NCI-H446 (cell line): ENCODE measurements at regions not wholly inside any gene's neighbourhood (a gene's known extent, or its start where the extent isn't known, plus 50 kb on each side); places are given as distances from the start of the nearest gene placed in this dataset.
"Not testable (repeated sequence)": the region's sequence is repeated elsewhere in the genome, so short reads cannot be mapped to it uniquely, and the experiment has no call there.

Experiments
- DNase-seq, 2 experiments: peaks; one replicate each; lab custom pipeline; 2025; lab: John Stamatoyannopoulos, UW

- no peak for DNase-seq
Measured at GRCh38 chr4:103307453-103308247, 109.5 kb upstream of the CENPE start.

DNA sequence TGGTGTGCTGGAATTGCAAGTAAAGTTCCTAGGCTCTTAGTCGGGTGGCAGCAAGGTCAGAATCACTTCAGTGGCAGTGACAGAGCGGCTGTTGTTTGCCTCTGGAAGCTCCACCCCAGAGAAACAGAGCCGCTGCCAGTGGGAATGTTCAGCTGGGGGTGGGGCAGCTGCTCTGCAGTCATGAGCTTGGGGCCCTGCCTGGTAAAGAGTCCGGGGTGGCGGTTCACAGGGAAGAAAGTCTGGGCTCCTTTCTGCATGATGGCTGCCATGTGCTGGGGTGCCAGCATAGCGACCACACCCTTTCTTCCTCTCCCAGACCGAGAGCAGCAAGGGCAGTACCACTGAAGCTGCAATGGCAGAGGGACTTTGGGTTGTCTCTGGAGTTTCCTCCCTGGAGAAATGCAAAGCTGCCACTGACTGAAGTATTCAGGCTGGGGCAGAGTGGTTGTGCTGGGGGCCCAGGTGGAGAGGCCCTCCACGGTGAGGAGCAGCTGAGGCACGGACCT lies 108.8 kb upstream of the CENPE start:
- DNase-seq: no peak

GRCh38 chr4:103305355-103305754 lies 107.2 kb upstream of the CENPE start:
- no peak for DNase-seq

DNA sequence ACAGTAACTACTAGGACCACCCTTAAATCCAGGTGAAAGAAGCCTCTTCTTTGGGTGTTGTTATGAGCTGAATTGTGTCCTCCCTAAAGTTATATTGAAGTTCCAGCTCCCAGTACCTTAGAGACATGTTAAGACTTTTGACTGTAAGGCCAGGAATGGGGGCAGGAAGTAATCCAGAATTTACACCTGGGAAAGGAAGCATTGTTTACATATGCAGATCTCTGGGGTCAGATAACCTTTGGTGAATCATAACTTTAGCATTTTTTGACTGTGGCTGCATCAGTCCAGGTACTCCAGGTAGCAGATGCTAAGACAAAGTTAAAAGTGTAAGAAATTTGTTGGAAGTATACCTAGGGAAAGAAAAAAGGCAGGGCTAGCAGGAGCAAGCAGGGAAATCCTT lies 104.9 kb upstream of the CENPE start:
- DNase-seq: no peak

DNA sequence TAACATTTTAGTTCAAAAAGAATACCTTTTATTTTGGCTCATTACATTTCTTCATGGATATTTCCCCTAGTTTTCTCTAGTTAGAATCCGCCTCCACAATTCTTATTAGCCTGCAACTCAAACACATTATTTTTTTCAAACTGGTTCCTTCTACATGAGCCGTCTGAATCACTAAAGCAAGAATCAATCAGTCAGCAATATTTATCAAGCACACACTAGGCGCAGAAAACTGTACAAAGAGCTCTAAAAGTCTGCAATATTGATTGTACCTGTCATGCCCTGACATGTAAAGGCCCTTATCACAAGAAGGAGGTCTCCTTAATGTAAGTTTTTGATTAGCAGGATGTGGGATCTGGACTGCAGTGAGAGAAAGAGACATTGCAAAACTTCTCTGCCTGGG lies 94.8 kb upstream of the CENPE start:
- no peak for DNase-seq

DNA sequence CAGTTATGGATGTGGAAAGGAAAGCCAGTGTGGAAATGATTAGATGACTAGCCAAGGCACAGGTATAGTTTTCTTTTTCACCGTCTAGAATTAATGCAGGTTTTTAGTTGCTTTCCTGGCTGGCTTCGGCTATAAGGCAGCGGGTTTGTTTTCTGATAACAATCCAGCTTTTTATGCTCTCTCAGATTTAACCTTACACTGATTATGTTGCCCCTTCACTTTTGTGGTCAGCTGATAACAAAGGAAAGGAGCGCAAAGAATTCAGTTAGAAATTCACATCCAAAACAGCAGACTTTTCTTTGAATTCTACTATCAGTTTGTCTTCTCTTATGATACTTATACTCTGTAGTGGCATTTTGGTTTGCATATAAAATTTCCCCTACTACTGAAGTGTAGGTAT lies 94.2 kb upstream of the CENPE start:
- no peak for DNase-seq

GRCh38 chr4:103289186-103289585 lies 91.0 kb upstream of the CENPE start:
- no peak for DNase-seq

GRCh38 chr4:103272174-103272573 lies 74.0 kb upstream of the CENPE start:
- DNase-seq: no peak

- no peak for DNase-seq
Measured at GRCh38 chr4:103268746-103269145, 70.6 kb upstream of the CENPE start.

GRCh38 chr4:103264905-103265304 lies 66.8 kb upstream of the CENPE start:
- no peak for DNase-seq

GRCh38 chr4:103256068-103256467 lies 57.9 kb upstream of the CENPE start:
- DNase-seq: not testable (repeated sequence)
